ENCODE measurements at regions not wholly inside any gene's neighbourhood (a gene's known extent, or its start where the extent isn't known, plus 50 kb on each side); places are given as distances from the start of the nearest gene placed in this dataset.

DNA sequence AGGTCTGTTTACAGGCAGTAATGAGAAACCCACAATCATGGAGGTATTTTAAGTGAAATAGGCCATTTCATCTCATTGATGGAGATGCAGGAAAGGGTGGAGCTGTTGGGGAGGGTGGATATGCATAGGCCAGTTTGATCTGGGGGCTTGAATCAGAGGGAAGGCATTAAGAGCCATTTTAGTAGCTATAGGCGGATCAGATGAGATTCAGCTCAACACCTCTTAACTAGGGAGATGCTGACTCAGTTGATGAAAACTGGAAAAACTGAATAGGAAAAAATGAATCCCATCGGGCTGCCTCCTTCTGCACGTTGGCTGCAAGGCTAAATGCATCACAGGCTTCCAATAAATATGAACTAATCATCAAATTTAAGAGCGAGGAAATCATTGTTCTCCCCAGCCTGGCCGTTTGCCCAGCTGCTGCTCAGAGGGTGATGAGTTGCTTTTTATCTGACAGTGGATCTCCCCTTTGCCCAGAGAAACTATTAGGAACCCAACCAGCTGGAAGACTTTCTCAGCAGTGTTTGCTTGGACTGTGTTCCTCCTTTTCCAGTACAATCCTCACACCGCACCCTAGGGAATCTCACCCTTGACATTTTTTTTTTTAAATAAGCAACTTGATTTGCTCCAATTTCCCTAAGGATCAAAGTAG, 149.6 kb downstream of the SOX9 start (continued):
- TF ChIP-seq ZNF462 (CRISPR knock-in tag; IDR thresholded peaks at IDR 0.05) (no peak), STAT1 (IDR thresholded peaks at IDR 0.05; ENCODE audit: unreplicated experiment) (no peak), ZNF331 (CRISPR knock-in tag; IDR thresholded peaks at IDR 0.05; ENCODE audit: low read depth) (no peak), JUNB (IDR thresholded peaks at IDR 0.05; ENCODE audit: unreplicated experiment) (no peak), CREB1 (CRISPR knock-in tag; IDR thresholded peaks at IDR 0.05; ENCODE audit: low read depth) (no peak), REST (IDR thresholded peaks at IDR 0.05; ENCODE audit: unreplicated experiment) (no peak)

All from GM23338 (cell line).